ENCODE measurements at regions not wholly inside any gene's neighbourhood (a gene's known extent, or its start where the extent isn't known, plus 50 kb on each side); places are given as distances from the start of the nearest gene placed in this dataset. TPM values are rescaled to one million over a fixed set of nuclear protein-coding genes. Genes with fewer than 3 reads are reported as not detected.

- DNase-seq (ENCODE audit: low spot score), result no peak
These were observed 74.1 kb upstream of the ARHGAP20 start for GRCh38 chr11:110786226-110786902.

GRCh38 chr11:110785398-110785797 is 73.2 kb upstream of the ARHGAP20 start:
- no peak for DNase-seq (ENCODE audit: low spot score)

GRCh38 chr11:110782616-110783015 is 70.4 kb upstream of the ARHGAP20 start:
- DNase-seq (ENCODE audit: low spot score), result no peak

GRCh38 chr11:110779108-110779507 is 66.9 kb upstream of the ARHGAP20 start:
- DNase-seq (ENCODE audit: low spot score), result no peak

- no peak for DNase-seq (ENCODE audit: low spot score)
These were observed 66.1 kb upstream of the ARHGAP20 start for GRCh38 chr11:110778343-110778742.

- no peak for DNase-seq (ENCODE audit: low spot score)
These were observed 65.5 kb upstream of the ARHGAP20 start for GRCh38 chr11:110777775-110778174.

GRCh38 chr11:110776081-110776480 is 63.8 kb upstream of the ARHGAP20 start:
- no peak for DNase-seq (ENCODE audit: low spot score)

GRCh38 chr11:110774138-110775014 is 62.1 kb upstream of the ARHGAP20 start:
- no peak for DNase-seq (ENCODE audit: low spot score)

GRCh38 chr11:110773442-110773841 is 61.2 kb upstream of the ARHGAP20 start:
- DNase-seq (ENCODE audit: low spot score), result no peak

GRCh38 chr11:110772863-110773262 is 60.6 kb upstream of the ARHGAP20 start:
- peak; percentile 55 for DNase-seq (ENCODE audit: low spot score)

- no peak for DNase-seq (ENCODE audit: low spot score)
These were observed 54.1 kb upstream of the ARHGAP20 start for GRCh38 chr11:110766316-110766715.

- DNase-seq (ENCODE audit: low spot score), result no peak
These were observed 52.2 kb upstream of the ARHGAP20 start for GRCh38 chr11:110764485-110764884.

GRCh38 chr11:110763249-110764011 is 51.2 kb upstream of the ARHGAP20 start:
- no peak for DNase-seq (ENCODE audit: low spot score)

- no peak for DNase-seq (ENCODE audit: low spot score)
These were observed 50.4 kb upstream of the ARHGAP20 start for GRCh38 chr11:110762590-110762989.

Small RNAs in the stretch of these regions (small RNA-seq; reads per million reads assigned to genes)
- not detected for gene AP002963.1
- gene RNA5SP350, result 0.43 reads per million
